ENCODE measurements at regions not wholly inside any gene's neighbourhood (a gene's known extent, or its start where the extent isn't known, plus 50 kb on each side); places are given as distances from the start of the nearest gene placed in this dataset.

DNA sequence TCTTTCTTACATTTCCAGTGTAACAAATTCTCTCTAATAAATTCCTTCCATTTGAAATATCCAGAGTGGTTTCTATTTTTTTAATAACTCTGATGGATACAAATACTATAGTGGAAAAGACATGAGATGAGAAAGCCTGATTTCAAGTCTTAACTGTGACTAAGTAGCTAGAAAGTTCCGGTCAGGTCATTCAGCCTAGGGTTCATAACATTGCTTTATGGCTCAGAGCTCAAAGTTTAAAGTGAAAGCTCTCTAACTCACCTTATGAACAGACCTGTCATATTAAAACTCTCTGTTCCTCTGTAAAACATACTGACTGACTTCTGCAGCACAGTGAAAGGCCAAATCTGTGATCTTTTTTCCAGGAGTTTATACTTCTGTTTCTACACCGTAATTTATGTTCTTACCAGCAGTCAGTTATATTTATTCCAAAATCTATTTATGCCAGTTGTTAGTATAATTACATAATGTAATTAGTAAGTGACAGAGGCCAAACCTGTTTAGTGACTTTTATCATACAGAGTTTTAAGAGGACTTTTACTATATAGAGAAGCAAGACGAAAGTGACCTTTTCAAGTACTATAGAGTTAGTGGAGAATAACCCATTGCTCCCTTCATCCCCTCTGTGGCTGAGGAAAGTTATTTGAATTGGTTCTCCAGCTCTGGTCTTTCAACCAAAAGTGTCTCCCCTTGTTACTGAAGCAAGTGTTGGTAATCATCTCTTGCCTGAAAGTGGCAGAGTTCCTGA is 118.8 kb upstream of the PDE1A start:
- no peak for FAIRE-seq
- POLR2A ChIA-PET: interaction anchor here (0.7 kb wide), 1 partner anchor 305 kb away, joined by 3 read pairs; no protein-coding TSS in a partner anchor
- ATAC-seq: peak; percentile 91
- H3K9me3 ChIP-seq (replicated peaks; ENCODE audit: control insufficient read depth, insufficient read depth, low read length): no peaks in the 10 kb centered on the region
- no peak overlapping the region; the same call in 1 of the 2 replicates for H3K4me2 ChIP-seq (ENCODE audit: control insufficient read depth, insufficient read depth)
- TF ChIP-seq CBFB (IDR thresholded peaks at IDR 0.05; ENCODE audit: low read depth) (no peak), JUNB (IDR thresholded peaks at IDR 0.05) (no peak), SPI1 (IDR thresholded peaks at IDR 0.05; ENCODE audit: borderline replicate concordance, insufficient read depth, low read depth, low read length) (peak; percentile 28; the same call in 1 of the 2 replicates), MEF2A (IDR thresholded peaks at IDR 0.05; ENCODE audit: insufficient read depth, low read depth, low read length) (no peak), ZBED1 (IDR thresholded peaks at IDR 0.05; ENCODE audit: borderline replicate concordance) (no peak), LARP7 (IDR thresholded peaks at IDR 0.05) (no peak)
- TF ChIP-seq, protein P1, sequence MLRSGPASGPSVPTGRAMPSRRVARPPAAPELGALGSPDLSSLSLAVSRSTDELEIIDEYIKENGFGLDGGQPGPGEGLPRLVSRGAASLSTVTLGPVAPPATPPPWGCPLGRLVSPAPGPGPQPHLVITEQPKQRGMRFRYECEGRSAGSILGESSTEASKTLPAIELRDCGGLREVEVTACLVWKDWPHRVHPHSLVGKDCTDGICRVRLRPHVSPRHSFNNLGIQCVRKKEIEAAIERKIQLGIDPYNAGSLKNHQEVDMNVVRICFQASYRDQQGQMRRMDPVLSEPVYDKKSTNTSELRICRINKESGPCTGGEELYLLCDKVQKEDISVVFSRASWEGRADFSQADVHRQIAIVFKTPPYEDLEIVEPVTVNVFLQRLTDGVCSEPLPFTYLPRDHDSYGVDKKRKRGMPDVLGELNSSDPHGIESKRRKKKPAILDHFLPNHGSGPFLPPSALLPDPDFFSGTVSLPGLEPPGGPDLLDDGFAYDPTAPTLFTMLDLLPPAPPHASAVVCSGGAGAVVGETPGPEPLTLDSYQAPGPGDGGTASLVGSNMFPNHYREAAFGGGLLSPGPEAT (IDR thresholded peaks at IDR 0.05; ENCODE audit: low read depth): no peak
- H3K4me1 ChIP-seq (ENCODE audit: control insufficient read depth, insufficient read depth, low read length): no peaks in the 10 kb centered on the region; the same call in 1 of the 2 replicates
- H3K36me3 ChIP-seq (ENCODE audit: control insufficient read depth in 2 of 2, insufficient read depth in 2 of 2, low read length in 1 of 2): no peaks in the 10 kb centered on the region
- in situ Hi-C loops (cut with MboI) (no loop called here), intact Hi-C loops (cut with micrococcal nuclease; ENCODE audit: unreplicated experiment) (no loop called here)
- H4K20me1 ChIP-seq (ENCODE audit: control insufficient read depth, insufficient read depth): no peaks in the 10 kb centered on the region
- H3K79me2 ChIP-seq (ENCODE audit: control insufficient read depth, insufficient read depth, low read length): no peaks in the 10 kb centered on the region
- SMC1A ChIA-PET (ENCODE audit: uncharacterized antibody, unreplicated experiment): interaction anchor here (0.9 to 1.8 kb wide), 6 partner anchors 9 to 103 kb away, joined by 3 to 6 read pairs (median 4); no protein-coding TSS in a partner anchor
- no peak overlapping the region for H3K27ac ChIP-seq (ENCODE audit: control insufficient read depth, insufficient read depth)
- H2AFZ ChIP-seq (ENCODE audit: control insufficient read depth, low read depth, low read length): no peak overlapping the region; the same call in 1 of the 2 replicates
- RAD21 ChIA-PET (ENCODE audit: unreplicated experiment): interaction anchor here (1.0 to 1.8 kb wide), 5 partner anchors 9 to 35 kb away, joined by 3 to 8 read pairs (median 3); no protein-coding TSS in a partner anchor
- H3K9ac ChIP-seq (ENCODE audit: control insufficient read depth, insufficient read depth, low read length): no peak overlapping the region
- no peak overlapping the region for H3K4me3 ChIP-seq
- no peak for DNase-seq (ENCODE audit: low read depth, low spot score)
- no TSS peak for BruUV-seq (replicated peaks)
- CTCF ChIA-PET: interaction anchor here (0.7 to 1.5 kb wide), 4 partner anchors 9 to 279 kb away, joined by 3 to 6 read pairs (median 4); no protein-coding TSS in a partner anchor
- no peaks in the 10 kb centered on the region for H3K27me3 ChIP-seq (replicated peaks in 1 of 2; ENCODE audit: control insufficient read depth in 2 of 2, insufficient read depth in 2 of 2, low read length in 1 of 2)
- 59% methylated on average over 3 of the region's 3 CpGs for WGBS (ENCODE audit: insufficient coverage, insufficient replicate concordance, low lambda C conversion rate, missing lambda C conversion rate)

Measured in GM12878 (cell line).